ENCODE measurements at regions not wholly inside any gene's neighbourhood (a gene's known extent, or its start where the extent isn't known, plus 50 kb on each side); places are given as distances from the start of the nearest gene placed in this dataset.
A peak's percentile ranks its signal among the peaks of the same experiment; 100 is the strongest.

- DNase-seq = no peak
Measured at GRCh38 chr2:198387677-198388076, 583.3 kb downstream of the PLCL1 start.

- DNase-seq = peak; percentile 1
Measured at GRCh38 chr2:198385856-198386255, 581.5 kb downstream of the PLCL1 start.

- DNase-seq = no peak
Measured at GRCh38 chr2:198385326-198385725, 580.9 kb downstream of the PLCL1 start.

GRCh38 chr2:198383392-198383791 lies 579.0 kb downstream of the PLCL1 start:
- no peak for DNase-seq

GRCh38 chr2:198382811-198383210 lies 578.4 kb downstream of the PLCL1 start:
- DNase-seq = no peak

GRCh38 chr2:198376677-198377076 lies 572.3 kb downstream of the PLCL1 start:
- DNase-seq = peak; percentile 56

GRCh38 chr2:198375083-198375410 lies 570.7 kb downstream of the PLCL1 start:
- no peak for DNase-seq

GRCh38 chr2:198374375-198375082 lies 570.1 kb downstream of the PLCL1 start:
- peak; percentile 29 for DNase-seq

GRCh38 chr2:198371921-198372543 lies 567.6 kb downstream of the PLCL1 start:
- DNase-seq = no peak

GRCh38 chr2:198371329-198371728 lies 566.9 kb downstream of the PLCL1 start:
- DNase-seq = no peak

GRCh38 chr2:198368089-198368488 lies 563.7 kb downstream of the PLCL1 start:
- DNase-seq = no peak

- DNase-seq = no peak
Measured at GRCh38 chr2:198362740-198363139, 558.3 kb downstream of the PLCL1 start.

GRCh38 chr2:198359308-198359707 lies 554.9 kb downstream of the PLCL1 start:
- no peak for DNase-seq

- no peak for DNase-seq
Measured at GRCh38 chr2:198356157-198356556, 551.8 kb downstream of the PLCL1 start.

GRCh38 chr2:198351647-198352046 lies 547.3 kb downstream of the PLCL1 start:
- no peak for DNase-seq

- peak; percentile 60 for DNase-seq
Measured at GRCh38 chr2:198347946-198348345, 543.6 kb downstream of the PLCL1 start.

GRCh38 chr2:198347349-198347748 lies 543.0 kb downstream of the PLCL1 start:
- peak; percentile 69 for DNase-seq

- DNase-seq = no peak
Measured at GRCh38 chr2:198343471-198343870, 539.1 kb downstream of the PLCL1 start.

GRCh38 chr2:198340846-198341245 lies 536.5 kb downstream of the PLCL1 start:
- no peak for DNase-seq

- no peak for DNase-seq
Measured at GRCh38 chr2:198339116-198339515, 534.7 kb downstream of the PLCL1 start.

GRCh38 chr2:198337368-198337767 lies 533.0 kb downstream of the PLCL1 start:
- DNase-seq = no peak

GRCh38 chr2:198328454-198328853 lies 524.1 kb downstream of the PLCL1 start:
- DNase-seq = no peak

GRCh38 chr2:198327526-198327925 lies 523.1 kb downstream of the PLCL1 start:
- no peak for DNase-seq

- DNase-seq = no peak
Measured at GRCh38 chr2:198326431-198326830, 522.0 kb downstream of the PLCL1 start.

- DNase-seq = no peak
Measured at GRCh38 chr2:198325359-198325758, 521.0 kb downstream of the PLCL1 start.

All from NCI-H226 (cell line).